ENCODE measurements at regions not wholly inside any gene's neighbourhood (a gene's known extent, or its start where the extent isn't known, plus 50 kb on each side); places are given as distances from the start of the nearest gene placed in this dataset.

- ChIA-PET POLR2A (no interaction called here), CTCF (no interaction called here)
- no peak overlapping the region for H3K4me3 Mint-ChIP-seq
- TF ChIP-seq CBFB (CRISPR knock-in tag; IDR thresholded peaks at IDR 0.05; ENCODE audit: low read depth), result no peak
- no peak for TF ChIP-seq ELF4 (CRISPR knock-in tag; IDR thresholded peaks at IDR 0.05; ENCODE audit: low read depth)
- TF ChIP-seq MYBL2 (CRISPR knock-in tag; IDR thresholded peaks at IDR 0.05), result no peak
- no peak for TF ChIP-seq TP53 (CRISPR knock-in tag; IDR thresholded peaks at IDR 0.05)
- TF ChIP-seq, protein P1, sequence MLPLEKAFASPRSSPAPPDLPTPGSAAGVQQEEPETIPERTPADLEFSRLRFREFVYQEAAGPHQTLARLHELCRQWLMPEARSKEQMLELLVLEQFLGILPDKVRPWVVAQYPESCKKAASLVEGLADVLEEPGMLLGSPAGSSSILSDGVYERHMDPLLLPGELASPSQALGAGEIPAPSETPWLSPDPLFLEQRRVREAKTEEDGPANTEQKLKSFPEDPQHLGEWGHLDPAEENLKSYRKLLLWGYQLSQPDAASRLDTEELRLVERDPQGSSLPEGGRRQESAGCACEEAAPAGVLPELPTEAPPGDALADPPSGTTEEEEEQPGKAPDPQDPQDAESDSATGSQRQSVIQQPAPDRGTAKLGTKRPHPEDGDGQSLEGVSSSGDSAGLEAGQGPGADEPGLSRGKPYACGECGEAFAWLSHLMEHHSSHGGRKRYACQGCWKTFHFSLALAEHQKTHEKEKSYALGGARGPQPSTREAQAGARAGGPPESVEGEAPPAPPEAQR (CRISPR knock-in tag; IDR thresholded peaks at IDR 0.05), result no peak
- no peak for TF ChIP-seq ZBTB21 (CRISPR knock-in tag; IDR thresholded peaks at IDR 0.05; ENCODE audit: borderline replicate concordance)
- no peak for TF ChIP-seq ATF3 (CRISPR knock-in tag; conservative IDR thresholded peaks at IDR 0.05)
- H3K27ac Mint-ChIP-seq, result no peak overlapping the region
- no peaks in the 10 kb centered on the region for H3K4me1 Mint-ChIP-seq
- H3K27me3 Mint-ChIP-seq (ENCODE audit: low read depth), result peaks cover 2% of the 10 kb centered on the region
- peaks cover 29% of the 10 kb centered on the region for H3K36me3 Mint-ChIP-seq
- ATAC-seq, result no peak
- peaks cover 42% of the 10 kb centered on the region for H3K9me3 Mint-ChIP-seq
- DNase-seq (ENCODE audit: low spot score), result no peak
Measured at GRCh38 chr1:172810480-172811175, 151.7 kb downstream of the FASLG start.

DNA sequence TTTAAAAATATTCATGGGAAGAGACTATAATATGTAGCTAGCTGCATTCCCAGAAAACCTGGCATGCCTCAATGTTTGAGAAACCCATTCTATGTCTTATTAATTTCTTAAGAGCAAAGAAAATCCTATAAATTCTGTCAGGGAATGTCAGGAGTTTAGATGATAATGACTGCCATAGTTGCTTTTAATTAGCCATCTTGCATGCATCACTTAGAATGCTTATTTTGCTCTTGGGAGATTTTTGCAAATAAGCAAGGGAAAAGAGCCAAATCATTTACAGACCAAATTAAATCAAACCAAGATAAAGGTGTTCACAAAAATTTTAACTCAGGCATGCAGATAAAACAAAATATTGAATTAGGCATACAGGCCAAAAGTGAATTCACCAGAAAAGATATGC lies 152.8 kb downstream of the FASLG start:
- H3K4me3 Mint-ChIP-seq, result no peak overlapping the region
- DNase-seq (ENCODE audit: low spot score), result no peak
- no peaks in the 10 kb centered on the region for H3K4me1 Mint-ChIP-seq
- no peak overlapping the region for H3K27ac Mint-ChIP-seq
- peaks cover 32% of the 10 kb centered on the region for H3K36me3 Mint-ChIP-seq
- no peak for ATAC-seq
- TF ChIP-seq, protein P2, sequence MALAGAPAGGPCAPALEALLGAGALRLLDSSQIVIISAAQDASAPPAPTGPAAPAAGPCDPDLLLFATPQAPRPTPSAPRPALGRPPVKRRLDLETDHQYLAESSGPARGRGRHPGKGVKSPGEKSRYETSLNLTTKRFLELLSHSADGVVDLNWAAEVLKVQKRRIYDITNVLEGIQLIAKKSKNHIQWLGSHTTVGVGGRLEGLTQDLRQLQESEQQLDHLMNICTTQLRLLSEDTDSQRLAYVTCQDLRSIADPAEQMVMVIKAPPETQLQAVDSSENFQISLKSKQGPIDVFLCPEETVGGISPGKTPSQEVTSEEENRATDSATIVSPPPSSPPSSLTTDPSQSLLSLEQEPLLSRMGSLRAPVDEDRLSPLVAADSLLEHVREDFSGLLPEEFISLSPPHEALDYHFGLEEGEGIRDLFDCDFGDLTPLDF (CRISPR knock-in tag; IDR thresholded peaks at IDR 0.05), result no peak
- POLR2A ChIA-PET, result no interaction called here
- H3K27me3 Mint-ChIP-seq (ENCODE audit: low read depth), result peaks cover 2% of the 10 kb centered on the region
- CTCF ChIA-PET, result no interaction called here
- peaks cover 46% of the 10 kb centered on the region for H3K9me3 Mint-ChIP-seq

GRCh38 chr1:172812118-172812517 lies 153.2 kb downstream of the FASLG start:
- POLR2A ChIA-PET, result no interaction called here
- DNase-seq (ENCODE audit: low spot score), result no peak
- peaks cover 46% of the 10 kb centered on the region for H3K9me3 Mint-ChIP-seq
- no peak overlapping the region for H3K27ac Mint-ChIP-seq
- ATAC-seq, result no peak
- no peak overlapping the region for H3K4me3 Mint-ChIP-seq
- CTCF ChIA-PET, result no interaction called here
- H3K36me3 Mint-ChIP-seq, result peaks cover 32% of the 10 kb centered on the region
- no peaks in the 10 kb centered on the region for H3K4me1 Mint-ChIP-seq
- peaks cover 2% of the 10 kb centered on the region for H3K27me3 Mint-ChIP-seq (ENCODE audit: low read depth)
- TF ChIP-seq ZNF396 (CRISPR knock-in tag; IDR thresholded peaks at IDR 0.05; ENCODE audit: borderline replicate concordance) (no peak), AFF4 (CRISPR knock-in tag; IDR thresholded peaks at IDR 0.05; ENCODE audit: borderline replicate concordance) (no peak), USF2 (CRISPR knock-in tag; IDR thresholded peaks at IDR 0.05) (no peak), ZNF671 (CRISPR knock-in tag; IDR thresholded peaks at IDR 0.05) (no peak)
- TF ChIP-seq, protein P3, sequence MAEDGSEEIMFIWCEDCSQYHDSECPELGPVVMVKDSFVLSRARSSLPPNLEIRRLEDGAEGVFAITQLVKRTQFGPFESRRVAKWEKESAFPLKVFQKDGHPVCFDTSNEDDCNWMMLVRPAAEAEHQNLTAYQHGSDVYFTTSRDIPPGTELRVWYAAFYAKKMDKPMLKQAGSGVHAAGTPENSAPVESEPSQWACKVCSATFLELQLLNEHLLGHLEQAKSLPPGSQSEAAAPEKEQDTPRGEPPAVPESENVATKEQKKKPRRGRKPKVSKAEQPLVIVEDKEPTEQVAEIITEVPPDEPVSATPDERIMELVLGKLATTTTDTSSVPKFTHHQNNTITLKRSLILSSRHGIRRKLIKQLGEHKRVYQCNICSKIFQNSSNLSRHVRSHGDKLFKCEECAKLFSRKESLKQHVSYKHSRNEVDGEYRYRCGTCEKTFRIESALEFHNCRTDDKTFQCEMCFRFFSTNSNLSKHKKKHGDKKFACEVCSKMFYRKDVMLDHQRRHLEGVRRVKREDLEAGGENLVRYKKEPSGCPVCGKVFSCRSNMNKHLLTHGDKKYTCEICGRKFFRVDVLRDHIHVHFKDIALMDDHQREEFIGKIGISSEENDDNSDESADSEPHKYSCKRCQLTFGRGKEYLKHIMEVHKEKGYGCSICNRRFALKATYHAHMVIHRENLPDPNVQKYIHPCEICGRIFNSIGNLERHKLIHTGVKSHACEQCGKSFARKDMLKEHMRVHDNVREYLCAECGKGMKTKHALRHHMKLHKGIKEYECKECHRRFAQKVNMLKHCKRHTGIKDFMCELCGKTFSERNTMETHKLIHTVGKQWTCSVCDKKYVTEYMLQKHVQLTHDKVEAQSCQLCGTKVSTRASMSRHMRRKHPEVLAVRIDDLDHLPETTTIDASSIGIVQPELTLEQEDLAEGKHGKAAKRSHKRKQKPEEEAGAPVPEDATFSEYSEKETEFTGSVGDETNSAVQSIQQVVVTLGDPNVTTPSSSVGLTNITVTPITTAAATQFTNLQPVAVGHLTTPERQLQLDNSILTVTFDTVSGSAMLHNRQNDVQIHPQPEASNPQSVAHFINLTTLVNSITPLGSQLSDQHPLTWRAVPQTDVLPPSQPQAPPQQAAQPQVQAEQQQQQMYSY (CRISPR knock-in tag; IDR thresholded peaks at IDR 0.05), result no peak
- TF ChIP-seq, protein P4, sequence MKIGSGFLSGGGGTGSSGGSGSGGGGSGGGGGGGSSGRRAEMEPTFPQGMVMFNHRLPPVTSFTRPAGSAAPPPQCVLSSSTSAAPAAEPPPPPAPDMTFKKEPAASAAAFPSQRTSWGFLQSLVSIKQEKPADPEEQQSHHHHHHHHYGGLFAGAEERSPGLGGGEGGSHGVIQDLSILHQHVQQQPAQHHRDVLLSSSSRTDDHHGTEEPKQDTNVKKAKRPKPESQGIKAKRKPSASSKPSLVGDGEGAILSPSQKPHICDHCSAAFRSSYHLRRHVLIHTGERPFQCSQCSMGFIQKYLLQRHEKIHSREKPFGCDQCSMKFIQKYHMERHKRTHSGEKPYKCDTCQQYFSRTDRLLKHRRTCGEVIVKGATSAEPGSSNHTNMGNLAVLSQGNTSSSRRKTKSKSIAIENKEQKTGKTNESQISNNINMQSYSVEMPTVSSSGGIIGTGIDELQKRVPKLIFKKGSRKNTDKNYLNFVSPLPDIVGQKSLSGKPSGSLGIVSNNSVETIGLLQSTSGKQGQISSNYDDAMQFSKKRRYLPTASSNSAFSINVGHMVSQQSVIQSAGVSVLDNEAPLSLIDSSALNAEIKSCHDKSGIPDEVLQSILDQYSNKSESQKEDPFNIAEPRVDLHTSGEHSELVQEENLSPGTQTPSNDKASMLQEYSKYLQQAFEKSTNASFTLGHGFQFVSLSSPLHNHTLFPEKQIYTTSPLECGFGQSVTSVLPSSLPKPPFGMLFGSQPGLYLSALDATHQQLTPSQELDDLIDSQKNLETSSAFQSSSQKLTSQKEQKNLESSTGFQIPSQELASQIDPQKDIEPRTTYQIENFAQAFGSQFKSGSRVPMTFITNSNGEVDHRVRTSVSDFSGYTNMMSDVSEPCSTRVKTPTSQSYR (CRISPR knock-in tag; IDR thresholded peaks at IDR 0.05), result no peak
- TF ChIP-seq, protein P5, sequence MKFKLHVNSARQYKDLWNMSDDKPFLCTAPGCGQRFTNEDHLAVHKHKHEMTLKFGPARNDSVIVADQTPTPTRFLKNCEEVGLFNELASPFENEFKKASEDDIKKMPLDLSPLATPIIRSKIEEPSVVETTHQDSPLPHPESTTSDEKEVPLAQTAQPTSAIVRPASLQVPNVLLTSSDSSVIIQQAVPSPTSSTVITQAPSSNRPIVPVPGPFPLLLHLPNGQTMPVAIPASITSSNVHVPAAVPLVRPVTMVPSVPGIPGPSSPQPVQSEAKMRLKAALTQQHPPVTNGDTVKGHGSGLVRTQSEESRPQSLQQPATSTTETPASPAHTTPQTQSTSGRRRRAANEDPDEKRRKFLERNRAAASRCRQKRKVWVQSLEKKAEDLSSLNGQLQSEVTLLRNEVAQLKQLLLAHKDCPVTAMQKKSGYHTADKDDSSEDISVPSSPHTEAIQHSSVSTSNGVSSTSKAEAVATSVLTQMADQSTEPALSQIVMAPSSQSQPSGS (CRISPR knock-in tag; IDR thresholded peaks at IDR 0.05; ENCODE audit: borderline replicate concordance, low read depth), result no peak
